Fibroblast of skin of scalp (primary cell): ENCODE measurements at regions not wholly inside any gene's neighbourhood (a gene's known extent, or its start where the extent isn't known, plus 50 kb on each side); places are given as distances from the start of the nearest gene placed in this dataset.
A peak's percentile ranks its signal among the peaks of the same experiment; 100 is the strongest.

Experiments used
- DNase-seq: peaks from one replicate; pipeline ENCODE4 v3.0.0-alpha.2; 2013

DNA sequence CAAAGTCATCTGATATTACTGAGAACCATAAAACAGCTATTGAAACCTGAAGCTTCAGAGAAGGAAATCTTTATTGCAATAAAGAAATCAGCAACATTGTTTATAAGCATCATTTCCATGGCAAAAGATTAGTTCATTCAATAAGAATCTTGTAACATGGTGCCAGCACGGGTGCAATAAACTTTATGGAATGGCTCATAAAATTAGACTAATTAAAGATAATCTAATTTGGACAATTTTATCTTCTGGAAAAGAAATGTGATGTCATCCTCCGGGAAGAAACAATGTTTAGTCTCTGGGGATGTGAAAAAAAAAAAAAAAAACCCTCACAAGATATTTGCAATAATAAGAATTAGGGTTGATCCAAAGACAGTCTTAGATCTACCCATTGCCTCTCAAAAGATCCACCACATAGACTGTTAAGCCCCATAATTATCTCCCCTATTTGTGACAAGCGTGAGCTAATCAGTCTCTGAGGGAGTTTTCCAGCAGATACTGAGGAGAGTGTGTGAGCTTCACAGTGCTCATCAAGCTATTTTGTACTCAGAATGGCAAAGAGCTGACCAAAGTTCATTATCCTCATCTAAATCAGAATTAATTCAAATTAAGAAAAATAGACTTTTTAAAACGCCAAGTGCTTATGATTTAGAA is 297.0 kb upstream of the EDNRB start:
- no peak for DNase-seq

DNA sequence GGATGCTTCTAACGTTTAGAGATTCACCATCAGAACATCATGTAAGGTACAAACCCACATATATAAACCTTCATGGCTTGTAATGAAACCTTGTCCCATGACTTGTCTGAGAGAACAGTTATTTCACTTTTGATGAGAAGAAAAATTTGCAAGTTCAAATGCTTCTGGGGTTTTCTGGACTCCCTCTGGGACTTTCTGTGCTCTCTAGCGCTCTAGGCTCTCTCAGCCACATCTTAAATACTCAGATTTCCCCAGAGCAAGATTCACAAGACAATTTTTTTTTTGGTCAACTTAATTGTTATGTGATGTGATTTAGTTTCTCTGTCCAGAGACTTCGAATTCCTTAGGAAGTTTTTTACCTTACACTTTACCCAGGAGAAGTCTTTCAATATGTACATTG is 282.8 kb upstream of the EDNRB start:
- no peak for DNase-seq

GRCh38 chr13:78198821-78199220 is 280.2 kb upstream of the EDNRB start:
- DNase-seq = no peak

DNA sequence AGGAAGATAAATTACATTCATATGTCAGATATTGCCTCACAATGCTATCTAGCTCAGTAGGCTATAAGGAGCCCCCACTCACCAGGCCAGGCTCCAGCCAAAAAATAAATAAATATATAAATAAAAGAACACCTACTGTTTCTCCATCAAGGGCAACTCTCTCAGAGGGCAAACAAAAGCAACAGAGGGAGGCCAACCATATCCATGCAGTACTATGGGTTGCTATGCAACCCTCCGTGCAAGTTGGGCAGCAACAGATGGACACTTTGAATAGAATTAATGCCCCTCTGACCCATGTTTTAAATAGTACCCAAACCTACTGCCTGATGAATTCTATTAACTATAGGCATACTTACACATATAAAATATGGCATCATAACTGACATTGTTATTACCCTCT is 279.8 kb upstream of the EDNRB start:
- no peak for DNase-seq

DNA sequence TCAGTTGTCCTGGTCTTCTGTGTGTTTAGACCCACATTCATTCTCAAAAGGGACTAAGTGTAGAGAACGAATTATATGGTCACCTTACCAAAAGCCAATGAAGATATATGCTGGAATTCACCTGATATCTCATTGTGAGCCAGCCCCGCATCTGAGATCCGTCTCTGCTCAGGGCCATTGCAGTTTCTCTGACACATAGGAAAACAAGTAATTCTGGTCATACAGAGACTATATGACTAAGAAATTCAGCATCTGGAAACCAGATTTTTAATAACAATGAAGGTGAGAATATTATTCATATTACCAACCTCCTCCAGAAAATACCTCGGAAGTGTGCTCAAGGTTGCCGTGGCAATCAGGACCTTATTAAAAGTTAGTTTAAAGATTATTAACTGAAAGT is 278.6 kb upstream of the EDNRB start:
- no peak for DNase-seq

- DNase-seq = peak; percentile 37
These were observed 276.4 kb upstream of the EDNRB start for GRCh38 chr13:78194904-78195639.

DNA sequence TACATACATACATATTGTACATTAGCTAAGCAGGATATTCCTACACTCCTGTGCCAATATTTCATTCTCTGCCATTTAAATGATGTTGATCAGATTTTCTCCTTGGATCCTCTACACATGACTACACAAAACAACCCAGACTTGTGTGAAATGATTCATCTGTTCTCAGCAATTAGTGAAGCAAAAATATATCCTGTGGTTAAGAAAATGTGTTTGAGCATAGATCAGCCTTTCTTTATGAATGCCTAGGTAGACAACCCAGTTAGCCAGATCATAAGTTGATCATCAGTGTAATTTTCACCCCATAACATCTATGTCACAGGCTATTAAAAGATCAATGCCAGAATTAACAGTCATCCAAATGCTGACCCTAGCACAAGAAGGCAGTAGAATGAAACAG is 275.2 kb upstream of the EDNRB start:
- no peak for DNase-seq

DNA sequence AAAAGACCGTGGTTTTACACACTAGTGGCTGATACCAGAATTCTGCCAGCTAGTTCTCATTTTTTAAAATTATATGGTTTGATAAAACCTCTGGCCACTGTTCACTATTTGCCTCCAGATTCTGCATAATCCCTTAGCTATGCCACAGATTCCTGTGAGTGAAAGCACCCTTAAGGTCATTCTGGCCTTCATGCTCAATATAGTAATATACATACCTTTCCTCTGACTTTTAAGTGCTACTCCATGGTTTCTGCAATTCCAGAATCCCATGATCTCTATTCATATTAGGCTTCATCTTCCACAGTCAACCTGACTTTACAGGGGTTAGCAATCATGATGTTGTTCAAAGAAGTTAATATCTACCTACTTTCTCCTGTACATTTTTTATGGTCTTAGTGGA is 274.1 kb upstream of the EDNRB start:
- DNase-seq = peak; percentile 28

DNA sequence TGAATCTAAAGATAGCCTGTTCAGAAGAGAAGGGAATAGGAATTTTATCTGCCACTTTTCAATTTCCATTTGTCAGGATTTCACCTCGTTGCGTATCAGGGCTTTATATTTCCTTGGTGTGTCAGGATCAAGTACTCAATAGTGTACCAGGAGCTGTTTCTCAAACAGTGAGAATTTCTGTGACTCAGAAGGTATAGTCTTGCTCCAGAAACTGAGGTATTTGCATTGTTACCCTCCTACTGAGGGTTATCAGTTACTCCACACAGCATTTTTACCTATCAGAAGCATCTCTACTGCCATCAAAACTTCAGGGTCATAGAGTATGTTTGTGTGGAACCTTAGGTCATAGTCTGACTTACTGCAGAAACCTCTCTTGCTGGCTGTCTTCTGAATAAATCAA is 271.7 kb upstream of the EDNRB start:
- DNase-seq = no peak

DNA sequence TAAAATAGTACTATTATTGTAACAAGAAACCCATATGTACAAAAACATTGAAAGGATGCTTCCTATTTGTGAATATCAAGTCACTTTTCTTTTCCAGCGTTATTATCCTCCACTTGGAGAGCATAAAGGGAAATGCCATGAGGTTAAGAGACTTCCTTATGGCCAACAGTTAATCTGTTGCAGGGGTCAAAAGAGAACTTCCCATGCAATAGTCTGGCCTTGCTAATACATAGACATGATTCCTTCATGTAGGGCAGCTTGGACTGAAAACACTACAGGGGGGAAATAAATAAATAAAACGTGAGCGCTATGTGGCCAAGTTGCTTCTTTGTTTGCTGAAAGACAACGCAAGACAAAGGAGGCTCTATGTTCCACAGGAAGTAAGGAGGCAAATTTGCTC is 269.1 kb upstream of the EDNRB start:
- no peak for DNase-seq

DNA sequence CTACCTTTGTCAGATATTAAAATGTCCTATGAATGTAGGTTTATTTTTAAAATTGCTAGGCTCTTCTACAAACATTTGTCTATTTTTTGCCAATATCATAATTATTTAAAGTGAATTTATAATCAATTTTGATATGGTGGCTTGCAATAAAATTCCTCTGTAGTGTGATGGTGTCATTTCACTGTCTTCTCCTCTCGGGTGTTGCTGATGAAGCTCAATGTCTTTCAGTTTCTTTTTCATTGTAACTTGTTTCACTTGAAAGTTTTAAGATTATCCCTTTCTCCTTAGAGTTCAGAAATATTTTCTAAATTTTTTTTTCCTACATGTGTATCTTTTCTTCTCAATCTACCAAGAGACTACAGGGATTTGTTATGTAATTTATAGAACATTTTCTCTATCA is 267.1 kb upstream of the EDNRB start:
- DNase-seq = no peak

DNA sequence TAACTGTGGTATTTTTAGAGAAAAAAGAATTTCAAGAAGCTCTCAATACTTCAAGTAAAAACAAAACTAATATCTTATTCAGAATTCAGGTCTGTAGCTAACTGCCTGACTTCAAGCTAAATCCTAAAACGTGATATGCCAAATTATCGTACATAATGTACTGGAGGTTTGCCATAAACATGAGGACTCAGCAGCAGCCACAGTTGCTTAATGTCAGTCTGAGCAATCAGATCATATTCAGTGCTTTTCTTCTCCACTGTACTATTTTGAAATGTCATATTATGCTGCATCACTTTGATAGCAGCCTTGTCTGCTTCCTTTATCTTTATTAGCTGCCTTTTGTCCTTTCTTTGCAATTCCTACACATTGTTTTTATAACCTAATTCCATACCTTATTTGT is 265.1 kb upstream of the EDNRB start:
- no peak for DNase-seq

GRCh38 chr13:78182813-78183212 is 264.2 kb upstream of the EDNRB start:
- DNase-seq = no peak

DNA sequence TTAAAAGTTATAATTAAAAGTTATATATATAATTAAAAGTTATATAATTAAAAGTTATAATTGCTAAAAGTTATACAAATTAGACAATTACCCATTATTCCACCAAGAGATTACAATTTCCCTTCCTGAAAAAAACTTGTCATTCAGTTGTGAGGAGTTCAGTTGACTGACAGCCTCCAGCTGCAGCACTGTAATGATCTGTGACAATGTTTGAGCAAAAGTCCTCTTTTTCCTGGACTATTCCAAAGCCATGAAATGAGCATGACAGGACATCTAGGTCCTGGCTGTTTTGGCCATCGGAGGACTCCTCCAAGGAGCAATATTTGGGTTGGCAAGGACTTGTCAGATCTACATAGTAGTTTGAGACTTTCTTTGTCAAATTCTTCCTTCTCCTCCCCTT is 258.7 kb upstream of the EDNRB start:
- DNase-seq = no peak

GRCh38 chr13:78176880-78177279 is 258.2 kb upstream of the EDNRB start:
- no peak for DNase-seq

DNA sequence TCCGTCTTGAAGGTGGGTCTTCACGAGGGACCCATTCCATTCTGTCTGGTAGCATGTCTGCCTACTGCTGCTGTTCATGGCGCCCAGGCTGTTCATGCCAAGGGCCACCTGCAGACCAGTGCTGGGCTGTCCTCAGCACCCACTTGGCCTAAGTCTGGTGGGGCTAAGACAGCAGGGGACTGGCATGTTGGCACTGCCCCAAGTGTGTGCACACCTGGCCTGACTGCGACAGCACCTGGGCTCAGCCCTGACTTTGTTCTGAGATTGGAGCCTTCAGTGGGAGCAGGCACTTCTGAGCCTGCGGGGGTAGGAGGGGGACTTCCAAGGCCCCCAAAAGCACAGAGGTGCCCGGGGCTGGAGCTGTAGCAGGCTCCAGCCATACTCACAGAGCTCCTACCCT is 250.8 kb upstream of the EDNRB start:
- DNase-seq = no peak

DNA sequence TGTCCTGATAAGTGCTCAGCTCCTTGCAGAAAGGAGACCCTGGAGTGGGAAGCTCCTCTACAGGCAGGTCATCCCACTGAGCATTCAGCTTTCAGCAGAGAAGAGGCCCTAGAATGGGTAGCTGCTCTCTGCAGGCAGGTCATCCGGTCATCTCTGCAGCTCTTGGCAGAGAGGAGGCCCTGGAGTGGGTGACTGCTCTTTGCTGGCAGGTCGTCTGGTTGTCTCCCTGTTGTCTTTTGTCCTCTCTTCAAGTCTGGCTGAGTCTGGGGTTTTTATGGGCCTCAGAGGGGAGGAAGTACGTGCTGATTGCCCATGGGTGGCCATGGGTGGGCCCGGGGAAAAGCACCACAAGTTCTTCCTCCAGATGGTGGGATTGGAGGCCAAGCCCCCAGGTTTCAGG is 250.3 kb upstream of the EDNRB start:
- DNase-seq = no peak

GRCh38 chr13:78161266-78161665 is 242.6 kb upstream of the EDNRB start:
- no peak for DNase-seq

DNA sequence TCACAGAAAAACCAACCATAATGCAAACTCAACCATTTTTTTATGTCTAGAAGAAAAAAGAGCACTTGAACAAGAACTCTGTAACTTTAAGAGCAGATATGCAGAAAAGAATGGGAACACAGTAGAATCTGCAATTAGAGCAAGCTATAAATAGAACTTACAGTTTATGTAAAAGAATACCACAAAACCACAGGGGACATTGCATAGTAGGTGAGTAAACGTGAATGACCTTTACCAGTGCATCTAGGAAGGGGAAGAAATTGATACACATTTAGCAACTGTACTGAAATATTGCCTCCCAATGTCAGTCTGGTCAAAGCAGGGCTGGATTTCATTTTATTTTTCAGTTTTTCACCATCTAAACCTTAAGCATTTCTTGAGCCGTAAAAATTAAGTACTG is 242.2 kb upstream of the EDNRB start:
- peak; percentile 27 for DNase-seq

DNA sequence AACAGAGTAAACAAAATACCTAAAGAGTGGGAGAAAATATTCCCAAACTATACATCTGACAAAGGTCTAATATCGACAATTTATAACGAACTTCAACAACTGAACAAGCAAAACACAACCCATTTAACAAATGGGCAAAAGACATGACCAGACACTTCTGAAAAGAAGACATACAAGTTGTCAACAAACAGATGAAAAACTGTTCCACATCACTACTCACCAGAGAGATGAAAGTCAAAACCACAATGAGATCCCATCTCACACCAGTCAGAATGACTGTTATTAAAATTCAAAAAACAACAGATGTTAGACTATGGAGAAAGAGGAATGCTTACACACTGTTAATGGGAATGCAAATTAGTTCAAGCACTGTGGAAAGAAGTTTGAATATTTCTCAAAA is 233.8 kb upstream of the EDNRB start:
- no peak for DNase-seq

DNA sequence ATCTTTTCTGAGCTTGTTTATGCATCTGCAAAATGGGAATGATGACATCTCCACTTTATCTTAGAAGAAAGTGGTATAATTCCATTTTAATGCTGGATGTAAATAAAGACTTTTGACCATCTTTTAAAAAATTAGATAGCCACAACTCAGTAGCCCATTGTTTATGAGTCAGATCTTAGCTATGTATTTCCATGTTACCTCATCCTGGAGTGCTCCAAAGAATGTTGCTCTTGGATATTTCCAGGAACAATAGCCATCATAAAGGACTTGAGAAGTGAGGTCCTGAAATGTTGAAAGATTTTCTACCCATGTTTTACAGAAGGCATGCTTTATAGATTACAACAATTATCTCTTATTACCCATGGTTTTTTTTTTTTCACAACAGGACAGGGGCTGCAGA is 229.3 kb upstream of the EDNRB start:
- peak; percentile 79 for DNase-seq

GRCh38 chr13:78145276-78145675 is 226.6 kb upstream of the EDNRB start:
- no peak for DNase-seq

- DNase-seq = no peak
These were observed 221.1 kb upstream of the EDNRB start for GRCh38 chr13:78139765-78140164.

GRCh38 chr13:78138756-78139155 is 220.1 kb upstream of the EDNRB start:
- no peak for DNase-seq
